SK-N-SH treated with all-trans-retinoic acid at 6 μM for 48 hours (cell line): ENCODE measurements at regions not wholly inside any gene's neighbourhood (a gene's known extent, or its start where the extent isn't known, plus 50 kb on each side); places are given as distances from the start of the nearest gene placed in this dataset.
A peak's percentile ranks its signal among the peaks of the same experiment; 100 is the strongest.

Experiments
- ATAC-seq: fragments of 200-7000 bp; cut with Tn5 transposase; 3 replicates; pipeline ENCODE4 v1.9.1; 2020; ENCODE audit warnings: mild to moderate bottlenecking, moderate library complexity
- BACH2 ChIP-seq: fragments of 250-450 bp; sonication (Bioruptor Pico); IDR thresholded peaks from 2 replicates; pipeline ENCODE4 v1.9.0; 2021; ENCODE audit warnings: mild to moderate bottlenecking, borderline replicate concordance
- CSDC2 ChIP-seq: fragments of 250-450 bp; sonication (Bioruptor Pico); IDR thresholded peaks from 2 replicates; pipeline ENCODE4 v1.5.0; 2020; ENCODE audit warnings: mild to moderate bottlenecking, moderate library complexity
- ESRRG ChIP-seq: fragments of 250-450 bp; sonication (Bioruptor Pico); IDR thresholded peaks from 2 replicates; pipeline ENCODE4 v1.6.1; 2021; ENCODE audit warnings: mild to moderate bottlenecking
- GLIS3 ChIP-seq: fragments of 250-450 bp; sonication (Bioruptor Pico); IDR thresholded peaks from 2 replicates; pipeline ENCODE4 v1.5.0; 2020; ENCODE audit warnings: mild to moderate bottlenecking, moderate library complexity
- OSR1 ChIP-seq: fragments of 250-450 bp; sonication (Bioruptor Pico); IDR thresholded peaks from 2 replicates; pipeline ENCODE4 v1.8.0; 2022; ENCODE audit warnings: moderate library complexity, mild to moderate bottlenecking, inconsistent platforms
- PPARA ChIP-seq: fragments of 250-450 bp; sonication (Bioruptor Pico); IDR thresholded peaks from 2 replicates; pipeline ENCODE4 v1.5.0; 2020; ENCODE audit warnings: mild to moderate bottlenecking, borderline replicate concordance
- RARB ChIP-seq: fragments of 250-450 bp; sonication (Bioruptor Pico); IDR thresholded peaks from 2 replicates; pipeline ENCODE4 v1.8.0; 2021; ENCODE audit warnings: mild to moderate bottlenecking, moderate library complexity
- SNAI2 ChIP-seq: fragments of 250-450 bp; sonication (Bioruptor Pico); IDR thresholded peaks from 2 replicates; pipeline ENCODE4 v1.5.0; 2020; ENCODE audit warnings: mild to moderate bottlenecking, moderate library complexity
- TCF4 ChIP-seq: fragments of 250-450 bp; sonication (Bioruptor Pico); IDR thresholded peaks from 2 replicates; pipeline ENCODE4 v1.8.0; 2021; ENCODE audit warnings: mild to moderate bottlenecking, moderate library complexity, borderline replicate concordance
- TOX ChIP-seq: fragments of 250-450 bp; sonication (Bioruptor Pico); IDR thresholded peaks from 2 replicates; pipeline ENCODE4 v1.8.0; 2021; ENCODE audit warnings: mild to moderate bottlenecking, moderate library complexity, borderline replicate concordance
- ZC3H10 ChIP-seq: fragments of 250-450 bp; sonication (Bioruptor Pico); IDR thresholded peaks from 2 replicates; pipeline ENCODE4 v1.5.1; 2021; ENCODE audit warnings: mild to moderate bottlenecking, moderate library complexity
- ZFP30 ChIP-seq: fragments of 450-650 bp; formaldehyde crosslinking; IDR thresholded peaks from 2 replicates; pipeline ENCODE4 v1.5.0; 2022; ENCODE audit warnings: mild to moderate bottlenecking, moderate library complexity
- ZNF565 ChIP-seq: fragments of 450-650 bp; formaldehyde crosslinking; conservative IDR thresholded peaks from 2 replicates; pipeline ENCODE4 v1.5.0; 2020; ENCODE audit warnings: low read depth, mild to moderate bottlenecking, moderate library complexity
- ZNF70 ChIP-seq: fragments of 450-650 bp; formaldehyde crosslinking; IDR thresholded peaks from 2 replicates; pipeline ENCODE4 v1.5.0; 2020; ENCODE audit warnings: mild to moderate bottlenecking, moderate library complexity
- TF ChIP-seq, protein P1 (sequence below): fragments of 250-450 bp; sonication (Bioruptor Pico); IDR thresholded peaks from 2 replicates; pipeline ENCODE4 v1.8.0; 2021; ENCODE audit warnings: low read depth, mild to moderate bottlenecking, moderate library complexity, borderline replicate concordance
- TF ChIP-seq, protein P2 (sequence below): fragments of 250-450 bp; sonication (Bioruptor Pico); IDR thresholded peaks from 2 replicates; pipeline ENCODE4 v1.5.0; 2020; ENCODE audit warnings: mild to moderate bottlenecking, moderate library complexity
- TF ChIP-seq, protein P3 (sequence below): fragments of 250-450 bp; sonication (Bioruptor Pico); IDR thresholded peaks from 2 replicates; pipeline ENCODE4 v1.5.1; 2021; ENCODE audit warnings: mild to moderate bottlenecking, moderate library complexity
- TF ChIP-seq, protein P4 (sequence below): fragments of 250-450 bp; sonication (Bioruptor Pico); IDR thresholded peaks from 2 replicates; pipeline ENCODE4 v1.8.0; 2020; ENCODE audit warnings: mild to moderate bottlenecking, moderate library complexity, borderline replicate concordance

DNA sequence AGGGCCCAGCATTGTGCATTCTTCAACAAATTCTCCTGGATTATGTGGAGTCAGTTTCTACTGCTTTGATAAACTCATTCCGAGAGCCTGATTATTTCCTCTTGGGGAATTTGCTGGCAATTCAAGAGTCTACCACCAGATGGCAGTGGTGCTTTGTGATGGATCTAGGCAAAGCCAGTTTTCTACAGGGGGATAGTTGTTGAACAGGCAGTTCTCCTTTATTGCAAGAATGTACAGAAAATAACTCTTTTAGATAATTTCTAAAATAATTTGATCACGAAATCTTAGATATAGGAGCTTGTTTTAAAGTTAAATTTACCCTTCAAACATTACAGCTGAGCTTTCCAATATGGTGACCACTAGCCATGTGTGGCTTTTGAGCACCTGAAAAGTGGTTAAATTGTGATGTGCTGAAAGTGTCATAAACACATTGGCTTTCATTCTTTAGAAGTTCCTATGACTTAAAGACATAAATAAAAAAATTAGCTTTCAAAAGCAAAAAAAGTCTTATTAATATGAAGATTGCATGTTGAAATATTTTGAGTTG lies 66.7 kb upstream of the HAAO start:
- peak; percentile 71; the same call in 2 of the 3 replicates for ATAC-seq
- TF ChIP-seq ESRRG (CRISPR knock-in tag) (no peak), ZNF565 (CRISPR knock-in tag) (no peak), ZNF70 (CRISPR knock-in tag) (no peak), CSDC2 (no peak), TCF4 (CRISPR knock-in tag) (no peak), ZC3H10 (CRISPR knock-in tag) (no peak), TOX (CRISPR knock-in tag) (no peak), BACH2 (CRISPR knock-in tag) (no peak), RARB (CRISPR knock-in tag) (no peak)
- TF ChIP-seq, protein P1, sequence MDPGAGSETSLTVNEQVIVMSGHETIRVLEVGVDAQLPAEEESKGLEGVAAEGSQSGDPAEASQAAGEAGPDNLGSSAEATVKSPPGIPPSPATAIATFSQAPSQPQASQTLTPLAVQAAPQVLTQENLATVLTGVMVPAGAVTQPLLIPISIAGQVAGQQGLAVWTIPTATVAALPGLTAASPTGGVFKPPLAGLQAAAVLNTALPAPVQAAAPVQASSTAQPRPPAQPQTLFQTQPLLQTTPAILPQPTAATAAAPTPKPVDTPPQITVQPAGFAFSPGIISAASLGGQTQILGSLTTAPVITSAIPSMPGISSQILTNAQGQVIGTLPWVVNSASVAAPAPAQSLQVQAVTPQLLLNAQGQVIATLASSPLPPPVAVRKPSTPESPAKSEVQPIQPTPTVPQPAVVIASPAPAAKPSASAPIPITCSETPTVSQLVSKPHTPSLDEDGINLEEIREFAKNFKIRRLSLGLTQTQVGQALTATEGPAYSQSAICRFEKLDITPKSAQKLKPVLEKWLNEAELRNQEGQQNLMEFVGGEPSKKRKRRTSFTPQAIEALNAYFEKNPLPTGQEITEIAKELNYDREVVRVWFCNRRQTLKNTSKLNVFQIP (CRISPR knock-in tag) = no peak
- TF ChIP-seq, protein P2, sequence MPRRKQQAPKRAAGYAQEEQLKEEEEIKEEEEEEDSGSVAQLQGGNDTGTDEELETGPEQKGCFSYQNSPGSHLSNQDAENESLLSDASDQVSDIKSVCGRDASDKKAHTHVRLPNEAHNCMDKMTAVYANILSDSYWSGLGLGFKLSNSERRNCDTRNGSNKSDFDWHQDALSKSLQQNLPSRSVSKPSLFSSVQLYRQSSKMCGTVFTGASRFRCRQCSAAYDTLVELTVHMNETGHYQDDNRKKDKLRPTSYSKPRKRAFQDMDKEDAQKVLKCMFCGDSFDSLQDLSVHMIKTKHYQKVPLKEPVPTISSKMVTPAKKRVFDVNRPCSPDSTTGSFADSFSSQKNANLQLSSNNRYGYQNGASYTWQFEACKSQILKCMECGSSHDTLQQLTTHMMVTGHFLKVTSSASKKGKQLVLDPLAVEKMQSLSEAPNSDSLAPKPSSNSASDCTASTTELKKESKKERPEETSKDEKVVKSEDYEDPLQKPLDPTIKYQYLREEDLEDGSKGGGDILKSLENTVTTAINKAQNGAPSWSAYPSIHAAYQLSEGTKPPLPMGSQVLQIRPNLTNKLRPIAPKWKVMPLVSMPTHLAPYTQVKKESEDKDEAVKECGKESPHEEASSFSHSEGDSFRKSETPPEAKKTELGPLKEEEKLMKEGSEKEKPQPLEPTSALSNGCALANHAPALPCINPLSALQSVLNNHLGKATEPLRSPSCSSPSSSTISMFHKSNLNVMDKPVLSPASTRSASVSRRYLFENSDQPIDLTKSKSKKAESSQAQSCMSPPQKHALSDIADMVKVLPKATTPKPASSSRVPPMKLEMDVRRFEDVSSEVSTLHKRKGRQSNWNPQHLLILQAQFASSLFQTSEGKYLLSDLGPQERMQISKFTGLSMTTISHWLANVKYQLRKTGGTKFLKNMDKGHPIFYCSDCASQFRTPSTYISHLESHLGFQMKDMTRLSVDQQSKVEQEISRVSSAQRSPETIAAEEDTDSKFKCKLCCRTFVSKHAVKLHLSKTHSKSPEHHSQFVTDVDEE (CRISPR knock-in tag) = no peak
- TF ChIP-seq, protein P3, sequence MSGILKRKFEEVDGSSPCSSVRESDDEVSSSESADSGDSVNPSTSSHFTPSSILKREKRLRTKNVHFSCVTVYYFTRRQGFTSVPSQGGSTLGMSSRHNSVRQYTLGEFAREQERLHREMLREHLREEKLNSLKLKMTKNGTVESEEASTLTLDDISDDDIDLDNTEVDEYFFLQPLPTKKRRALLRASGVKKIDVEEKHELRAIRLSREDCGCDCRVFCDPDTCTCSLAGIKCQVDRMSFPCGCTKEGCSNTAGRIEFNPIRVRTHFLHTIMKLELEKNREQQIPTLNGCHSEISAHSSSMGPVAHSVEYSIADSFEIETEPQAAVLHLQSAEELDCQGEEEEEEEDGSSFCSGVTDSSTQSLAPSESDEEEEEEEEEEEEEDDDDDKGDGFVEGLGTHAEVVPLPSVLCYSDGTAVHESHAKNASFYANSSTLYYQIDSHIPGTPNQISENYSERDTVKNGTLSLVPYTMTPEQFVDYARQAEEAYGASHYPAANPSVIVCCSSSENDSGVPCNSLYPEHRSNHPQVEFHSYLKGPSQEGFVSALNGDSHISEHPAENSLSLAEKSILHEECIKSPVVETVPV (CRISPR knock-in tag) = no peak

DNA sequence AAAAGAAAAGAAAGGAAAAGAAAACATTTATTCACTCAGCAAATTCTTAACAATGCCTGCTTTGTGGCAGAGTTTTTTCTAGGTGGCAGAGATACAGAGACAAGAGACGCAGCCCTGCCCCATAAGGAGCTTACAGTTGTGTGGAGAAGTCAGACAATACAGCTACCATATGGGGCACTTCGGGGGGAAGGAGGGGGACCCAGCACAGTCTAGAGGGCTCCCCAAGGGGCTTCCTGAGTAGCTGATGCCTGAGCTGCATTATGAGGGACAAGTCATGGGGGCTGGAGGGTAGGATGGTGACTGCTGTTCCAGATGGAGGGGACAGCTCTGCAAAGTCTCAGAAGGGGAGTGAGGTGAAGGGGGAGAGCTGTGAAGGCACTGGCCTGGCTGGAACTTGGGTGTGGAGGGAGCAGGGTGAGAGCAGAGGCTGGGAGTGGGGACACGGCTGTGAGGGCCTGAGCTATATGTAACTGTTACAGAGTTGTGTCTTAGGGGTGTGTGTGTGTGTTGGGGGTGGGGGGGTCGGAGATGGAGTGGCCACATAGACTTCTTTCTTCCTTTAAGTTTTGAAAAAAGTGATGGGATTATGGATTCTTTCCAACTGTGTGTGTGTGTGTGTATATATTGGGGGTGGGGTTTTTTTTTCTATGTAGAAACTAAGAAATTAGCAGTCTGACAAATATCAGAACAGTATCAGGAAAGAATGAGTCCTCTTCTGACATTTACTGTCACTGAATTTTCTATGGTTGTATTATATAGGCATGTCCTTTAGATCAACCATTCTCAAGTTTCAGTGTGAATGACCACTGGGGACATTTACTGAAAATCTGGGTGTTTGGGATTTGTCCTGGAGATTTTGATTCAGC lies 66.0 kb upstream of the HAAO start:
- TF ChIP-seq ZC3H10 (CRISPR knock-in tag) = no peak
- TF ChIP-seq, protein P2 (CRISPR knock-in tag) = no peak
- no peak for TF ChIP-seq PPARA (CRISPR knock-in tag)
- TF ChIP-seq, protein P4, sequence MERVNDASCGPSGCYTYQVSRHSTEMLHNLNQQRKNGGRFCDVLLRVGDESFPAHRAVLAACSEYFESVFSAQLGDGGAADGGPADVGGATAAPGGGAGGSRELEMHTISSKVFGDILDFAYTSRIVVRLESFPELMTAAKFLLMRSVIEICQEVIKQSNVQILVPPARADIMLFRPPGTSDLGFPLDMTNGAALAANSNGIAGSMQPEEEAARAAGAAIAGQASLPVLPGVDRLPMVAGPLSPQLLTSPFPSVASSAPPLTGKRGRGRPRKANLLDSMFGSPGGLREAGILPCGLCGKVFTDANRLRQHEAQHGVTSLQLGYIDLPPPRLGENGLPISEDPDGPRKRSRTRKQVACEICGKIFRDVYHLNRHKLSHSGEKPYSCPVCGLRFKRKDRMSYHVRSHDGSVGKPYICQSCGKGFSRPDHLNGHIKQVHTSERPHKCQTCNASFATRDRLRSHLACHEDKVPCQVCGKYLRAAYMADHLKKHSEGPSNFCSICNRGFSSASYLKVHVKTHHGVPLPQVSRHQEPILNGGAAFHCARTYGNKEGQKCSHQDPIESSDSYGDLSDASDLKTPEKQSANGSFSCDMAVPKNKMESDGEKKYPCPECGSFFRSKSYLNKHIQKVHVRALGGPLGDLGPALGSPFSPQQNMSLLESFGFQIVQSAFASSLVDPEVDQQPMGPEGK (CRISPR knock-in tag) = no peak
- TF ChIP-seq BACH2 (CRISPR knock-in tag) = no peak
- TF ChIP-seq CSDC2 = no peak
- TF ChIP-seq, all 23 proteins: peak for 0
- ATAC-seq = no peak

DNA sequence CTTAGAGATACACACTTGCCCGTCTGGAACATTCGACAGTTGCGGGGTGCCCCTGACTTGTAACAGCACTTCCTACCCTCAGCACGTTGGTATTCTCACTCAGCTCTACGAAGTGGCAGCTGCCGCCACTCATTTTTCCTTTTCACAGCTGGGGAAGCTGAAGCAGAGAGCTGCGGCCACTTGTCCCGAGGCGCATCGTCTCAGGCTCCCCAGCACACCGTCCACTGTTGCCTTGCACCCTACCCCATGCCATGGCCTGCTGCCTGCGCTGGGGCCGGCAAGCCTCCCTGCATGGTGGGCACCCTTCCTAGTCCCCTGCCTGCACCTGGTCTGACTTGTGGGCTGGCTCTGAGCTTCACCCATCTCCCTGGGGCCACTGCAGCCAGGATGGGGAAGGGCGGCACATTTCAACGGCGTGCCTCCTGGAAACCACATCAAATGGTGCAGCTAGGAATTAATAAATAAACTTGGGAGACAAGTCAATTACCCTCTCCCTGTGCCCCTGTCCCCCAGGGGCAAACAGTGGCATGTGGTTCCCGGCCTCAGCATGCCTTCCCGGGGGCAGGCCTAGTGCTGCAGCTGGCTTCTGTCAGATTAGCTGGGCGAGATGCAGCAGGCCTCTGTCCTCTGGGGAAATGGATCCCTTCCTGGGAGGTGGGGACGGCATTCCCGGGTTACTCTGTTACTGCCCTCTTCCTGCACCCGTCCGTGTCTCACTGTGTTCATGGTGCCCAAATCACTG lies 64.7 kb upstream of the HAAO start:
- TF ChIP-seq, protein P3 (CRISPR knock-in tag) = no peak
- TF ChIP-seq ZFP30 (CRISPR knock-in tag) (no peak), PPARA (CRISPR knock-in tag) (no peak), OSR1 (CRISPR knock-in tag) (no peak), ESRRG (CRISPR knock-in tag) (no peak), GLIS3 (no peak), SNAI2 (CRISPR knock-in tag) (no peak)
- TF ChIP-seq, protein P2 (CRISPR knock-in tag) = peak; percentile 68; the same call in 1 of the 2 replicates
- peak; percentile 20; the same call in 1 of the 3 replicates for ATAC-seq
